ENCODE measurements at regions not wholly inside any gene's neighbourhood (a gene's known extent, or its start where the extent isn't known, plus 50 kb on each side); places are given as distances from the start of the nearest gene placed in this dataset.
A peak's percentile ranks its signal among the peaks of the same experiment; 100 is the strongest.

- Histone ChIP-seq H3K4me3 (no peak overlapping the region), H3K36me3 (no peaks in the 10 kb centered on the region), H3K4me1 (peaks cover 4 to 25% (median 18%) of the 10 kb centered on the region in 4 donors), H3K27ac (replicated peaks in 1 of 4) (no peak overlapping the region), H3K9me3 (no peaks in the 10 kb centered on the region), H3K27me3 (no peaks in the 10 kb centered on the region)
- TF ChIP-seq CTCF (IDR thresholded peaks at IDR 0.05) (no peak), POLR2A (IDR thresholded peaks at IDR 0.05; ENCODE audit: low read depth) (no peak), EP300 (IDR thresholded peaks at IDR 0.05) (no peak), POLR2AphosphoS5 (IDR thresholded peaks at IDR 0.05) (no peak)
- 73% methylated on average over 1 of the region's 1 CpG for WGBS
- DNase-seq (ENCODE audit: extremely low spot score) = no peak
- intact Hi-C loops (cut with DNase I) = no loop called here
Measured at GRCh38 chr2:47238638-47239037, 62.3 kb upstream of the CALM2 start.

GRCh38 chr2:47237375-47238334 lies 61.3 kb upstream of the CALM2 start:
- no peak for DNase-seq (ENCODE audit: extremely low spot score)
- TF ChIP-seq CTCF (IDR thresholded peaks at IDR 0.05) (no peak), POLR2A (IDR thresholded peaks at IDR 0.05; ENCODE audit: low read depth) (no peak), POLR2AphosphoS5 (IDR thresholded peaks at IDR 0.05) (no peak), EP300 (IDR thresholded peaks at IDR 0.05) (no peak)
- no peak overlapping the region for H3K4me3 ChIP-seq
- peaks cover 4 to 33% (median 22%) of the 10 kb centered on the region in 4 donors for H3K4me1 ChIP-seq
- no peaks in the 10 kb centered on the region for H3K9me3 ChIP-seq
- no peaks in the 10 kb centered on the region for H3K27me3 ChIP-seq
- no peaks in the 10 kb centered on the region for H3K36me3 ChIP-seq
- WGBS = 50% methylated on average over 12 of the region's 12 CpGs
- peak overlapping the region; percentile 19 to 55 (median 30) for H3K27ac ChIP-seq (replicated peaks in 1 of 4)
- intact Hi-C loops (cut with DNase I) = no loop called here

- H3K27me3 ChIP-seq = no peaks in the 10 kb centered on the region
- peaks cover 4 to 43% (median 31%) of the 10 kb centered on the region in 4 donors for H3K4me1 ChIP-seq
- intact Hi-C loops (cut with DNase I) = no loop called here
- no peaks in the 10 kb centered on the region for H3K36me3 ChIP-seq
- no peaks in the 10 kb centered on the region for H3K9me3 ChIP-seq
- 89% methylated on average over 2 of the region's 2 CpGs for WGBS
- no peak overlapping the region for H3K4me3 ChIP-seq
- DNase-seq (ENCODE audit: extremely low spot score) = no peak
- TF ChIP-seq CTCF (IDR thresholded peaks at IDR 0.05) (no peak), POLR2AphosphoS5 (IDR thresholded peaks at IDR 0.05) (no peak), EP300 (IDR thresholded peaks at IDR 0.05) (no peak), POLR2A (IDR thresholded peaks at IDR 0.05; ENCODE audit: low read depth) (no peak)
- H3K27ac ChIP-seq (replicated peaks in 1 of 4) = peak overlapping the region; percentile 19 to 55 (median 30)
Measured at GRCh38 chr2:47236503-47237215, 60.3 kb upstream of the CALM2 start.

- 89% methylated on average over 2 of the region's 2 CpGs for WGBS
- Histone ChIP-seq H3K4me3 (no peak overlapping the region), H3K36me3 (no peaks in the 10 kb centered on the region), H3K27ac (replicated peaks in 1 of 4) (no peak overlapping the region), H3K27me3 (no peaks in the 10 kb centered on the region), H3K9me3 (no peaks in the 10 kb centered on the region), H3K4me1 (peaks cover 8 to 57% (median 45%) of the 10 kb centered on the region in 4 donors)
- DNase-seq (ENCODE audit: extremely low spot score) = no peak
- TF ChIP-seq POLR2A (IDR thresholded peaks at IDR 0.05; ENCODE audit: low read depth) (no peak), POLR2AphosphoS5 (IDR thresholded peaks at IDR 0.05) (no peak), EP300 (IDR thresholded peaks at IDR 0.05) (no peak), CTCF (IDR thresholded peaks at IDR 0.05) (no peak)
- intact Hi-C loops (cut with DNase I) = no loop called here
Measured at GRCh38 chr2:47235132-47235531, 58.8 kb upstream of the CALM2 start.

Data from esophagus muscularis mucosa (tissue), 4 donors.